ENCODE measurements at regions not wholly inside any gene's neighbourhood (a gene's known extent, or its start where the extent isn't known, plus 50 kb on each side); places are given as distances from the start of the nearest gene placed in this dataset.
A peak's percentile ranks its signal among the peaks of the same experiment; 100 is the strongest.

- DNase-seq (ENCODE audit: low read depth) = no peak
Observed at GRCh38 chr6:21816231-21816630, 222.7 kb downstream of the SOX4 start.

GRCh38 chr6:21820442-21820841 lies 226.9 kb downstream of the SOX4 start:
- DNase-seq (ENCODE audit: low read depth) = no peak

GRCh38 chr6:21823371-21823770 lies 229.8 kb downstream of the SOX4 start:
- no peak for DNase-seq (ENCODE audit: low read depth)

- no peak for DNase-seq (ENCODE audit: low read depth)
Observed at GRCh38 chr6:21824431-21825177, 231.1 kb downstream of the SOX4 start.

GRCh38 chr6:21826023-21826422 lies 232.5 kb downstream of the SOX4 start:
- DNase-seq (ENCODE audit: low read depth) = no peak

GRCh38 chr6:21826904-21827303 lies 233.4 kb downstream of the SOX4 start:
- no peak for DNase-seq (ENCODE audit: low read depth)

- no peak for DNase-seq (ENCODE audit: low read depth)
Observed at GRCh38 chr6:21827425-21828202, 234.1 kb downstream of the SOX4 start.

- DNase-seq (ENCODE audit: low read depth) = no peak
Observed at GRCh38 chr6:21828704-21829103, 235.2 kb downstream of the SOX4 start.

- no peak for DNase-seq (ENCODE audit: low read depth)
Observed at GRCh38 chr6:21829126-21829525, 235.6 kb downstream of the SOX4 start.

GRCh38 chr6:21831521-21832291 lies 238.2 kb downstream of the SOX4 start:
- DNase-seq (ENCODE audit: low read depth) = no peak

- no peak for DNase-seq (ENCODE audit: low read depth)
Observed at GRCh38 chr6:21836277-21836676, 242.7 kb downstream of the SOX4 start.

GRCh38 chr6:21836772-21837425 lies 243.3 kb downstream of the SOX4 start:
- no peak for DNase-seq (ENCODE audit: low read depth)

- DNase-seq (ENCODE audit: low read depth) = no peak
Observed at GRCh38 chr6:21840428-21840827, 246.9 kb downstream of the SOX4 start.

GRCh38 chr6:21842875-21843645 lies 249.5 kb downstream of the SOX4 start:
- no peak for DNase-seq (ENCODE audit: low read depth)

- DNase-seq (ENCODE audit: low read depth) = no peak
Observed at GRCh38 chr6:21844120-21844917, 250.8 kb downstream of the SOX4 start.

GRCh38 chr6:21845018-21845417 lies 251.5 kb downstream of the SOX4 start:
- no peak for DNase-seq (ENCODE audit: low read depth)

- no peak for DNase-seq (ENCODE audit: low read depth)
Observed at GRCh38 chr6:21845439-21846140, 252.0 kb downstream of the SOX4 start.

GRCh38 chr6:21846541-21847451 lies 253.2 kb downstream of the SOX4 start:
- peak; percentile 3 for DNase-seq (ENCODE audit: low read depth)
